Neural progenitor cell (in vitro differentiated cells): ENCODE measurements at regions not wholly inside any gene's neighbourhood (a gene's known extent, or its start where the extent isn't known, plus 50 kb on each side); places are given as distances from the start of the nearest gene placed in this dataset.

ENCODE experiments used
- EZH2phosphoT487 ChIP-seq: fragments of 200-600 bp; sonication (generic); IDR thresholded peaks from 2 replicates; pipeline ENCODE4 v1.6.1; 2017; ENCODE audit warnings: antibody characterized with exemption
- TF ChIP-seq, protein P1 (sequence below): fragments of 200-600 bp; sonication (generic); IDR thresholded peaks from 2 replicates; pipeline ENCODE4 v1.5.1; 2017; ENCODE audit warnings: antibody characterized with exemption, mild to moderate bottlenecking

DNA sequence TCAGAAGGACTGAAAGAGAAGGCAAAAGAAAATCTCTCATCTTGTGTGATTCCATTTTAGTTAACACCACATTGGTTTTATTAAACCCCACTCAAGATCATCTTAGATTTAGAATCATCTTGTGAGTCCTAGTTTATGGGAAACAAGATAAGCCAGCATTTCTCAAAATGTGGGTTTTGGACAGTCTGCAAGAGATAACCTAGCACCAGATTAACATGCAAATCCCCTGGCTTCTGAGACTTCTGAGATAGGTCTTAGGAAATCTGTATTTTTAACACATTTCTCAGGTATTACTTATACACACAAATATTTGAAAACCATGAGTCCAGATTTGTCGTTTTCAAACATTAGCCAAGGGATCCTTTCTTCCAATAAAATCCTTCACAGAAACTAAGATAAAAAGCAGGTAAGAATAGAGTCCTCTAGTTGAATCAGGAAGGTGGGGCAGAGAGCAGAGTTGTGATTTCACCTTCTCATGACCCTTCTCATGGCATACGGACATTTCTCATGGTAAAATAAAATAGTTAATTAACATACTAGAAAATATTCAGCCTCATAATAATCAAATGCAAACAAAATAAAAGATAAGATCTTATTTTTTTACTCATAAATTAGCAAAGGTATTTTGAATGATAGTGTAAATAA is 287.2 kb upstream of the FN1 start:
- TF ChIP-seq, protein P1, sequence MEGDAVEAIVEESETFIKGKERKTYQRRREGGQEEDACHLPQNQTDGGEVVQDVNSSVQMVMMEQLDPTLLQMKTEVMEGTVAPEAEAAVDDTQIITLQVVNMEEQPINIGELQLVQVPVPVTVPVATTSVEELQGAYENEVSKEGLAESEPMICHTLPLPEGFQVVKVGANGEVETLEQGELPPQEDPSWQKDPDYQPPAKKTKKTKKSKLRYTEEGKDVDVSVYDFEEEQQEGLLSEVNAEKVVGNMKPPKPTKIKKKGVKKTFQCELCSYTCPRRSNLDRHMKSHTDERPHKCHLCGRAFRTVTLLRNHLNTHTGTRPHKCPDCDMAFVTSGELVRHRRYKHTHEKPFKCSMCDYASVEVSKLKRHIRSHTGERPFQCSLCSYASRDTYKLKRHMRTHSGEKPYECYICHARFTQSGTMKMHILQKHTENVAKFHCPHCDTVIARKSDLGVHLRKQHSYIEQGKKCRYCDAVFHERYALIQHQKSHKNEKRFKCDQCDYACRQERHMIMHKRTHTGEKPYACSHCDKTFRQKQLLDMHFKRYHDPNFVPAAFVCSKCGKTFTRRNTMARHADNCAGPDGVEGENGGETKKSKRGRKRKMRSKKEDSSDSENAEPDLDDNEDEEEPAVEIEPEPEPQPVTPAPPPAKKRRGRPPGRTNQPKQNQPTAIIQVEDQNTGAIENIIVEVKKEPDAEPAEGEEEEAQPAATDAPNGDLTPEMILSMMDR = no peak
- no peak for TF ChIP-seq EZH2phosphoT487
